HG03066 (cell line): ENCODE measurements at regions not wholly inside any gene's neighbourhood (a gene's known extent, or its start where the extent isn't known, plus 50 kb on each side); places are given as distances from the start of the nearest gene placed in this dataset.
"Not testable (repeated sequence)": the region's sequence is repeated elsewhere in the genome, so short reads cannot be mapped to it uniquely, and the experiment has no call there.

ENCODE experiments used
- ATAC-seq: cut with Tn5 transposase; IDR thresholded peaks from one replicate; pipeline ENCODE4 v1.9.1; 2021; ENCODE audit warnings: low read depth; ENCODE audit not compliant: unreplicated experiment

DNA sequence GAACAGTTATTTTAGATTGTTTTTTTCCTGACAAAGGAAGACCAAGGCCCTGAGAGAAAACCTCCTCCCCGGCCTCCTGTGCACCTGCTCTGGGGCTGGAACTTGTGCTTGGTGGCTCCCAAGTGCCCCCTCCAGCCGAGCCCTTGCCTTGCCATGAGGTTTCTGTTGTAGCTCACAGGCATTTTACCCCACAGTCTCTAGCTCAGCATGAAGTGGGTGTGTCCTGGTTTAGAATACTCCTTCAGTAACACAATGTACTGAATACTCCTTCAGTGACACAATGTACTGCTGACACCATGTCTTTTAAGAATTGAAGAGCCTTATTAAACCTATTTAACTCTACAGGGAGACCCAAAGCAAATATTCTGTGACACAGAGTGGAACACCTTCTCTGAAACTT, 116.1 kb downstream of the OR4M2 start:
- ATAC-seq, result not testable (repeated sequence)

DNA sequence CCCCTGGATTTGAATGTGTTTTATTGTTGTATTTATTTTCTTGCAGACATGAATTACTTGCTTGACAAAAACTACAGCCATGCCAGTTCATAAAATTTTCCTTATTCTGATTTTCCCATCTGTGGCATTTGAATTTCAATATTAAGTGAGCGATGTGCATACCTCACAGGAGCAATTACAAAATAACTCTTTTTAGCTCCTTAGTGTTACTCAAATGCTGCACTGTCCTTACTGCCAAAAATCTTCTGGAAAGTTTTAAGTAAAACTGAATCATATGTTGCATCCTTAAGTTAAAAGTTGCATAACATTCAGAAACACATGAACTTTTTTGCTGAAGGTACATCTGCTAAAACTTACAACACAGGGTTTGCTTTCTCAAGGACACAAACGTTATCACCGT, 120.1 kb downstream of the OR4M2 start:
- not testable (repeated sequence) for ATAC-seq

DNA sequence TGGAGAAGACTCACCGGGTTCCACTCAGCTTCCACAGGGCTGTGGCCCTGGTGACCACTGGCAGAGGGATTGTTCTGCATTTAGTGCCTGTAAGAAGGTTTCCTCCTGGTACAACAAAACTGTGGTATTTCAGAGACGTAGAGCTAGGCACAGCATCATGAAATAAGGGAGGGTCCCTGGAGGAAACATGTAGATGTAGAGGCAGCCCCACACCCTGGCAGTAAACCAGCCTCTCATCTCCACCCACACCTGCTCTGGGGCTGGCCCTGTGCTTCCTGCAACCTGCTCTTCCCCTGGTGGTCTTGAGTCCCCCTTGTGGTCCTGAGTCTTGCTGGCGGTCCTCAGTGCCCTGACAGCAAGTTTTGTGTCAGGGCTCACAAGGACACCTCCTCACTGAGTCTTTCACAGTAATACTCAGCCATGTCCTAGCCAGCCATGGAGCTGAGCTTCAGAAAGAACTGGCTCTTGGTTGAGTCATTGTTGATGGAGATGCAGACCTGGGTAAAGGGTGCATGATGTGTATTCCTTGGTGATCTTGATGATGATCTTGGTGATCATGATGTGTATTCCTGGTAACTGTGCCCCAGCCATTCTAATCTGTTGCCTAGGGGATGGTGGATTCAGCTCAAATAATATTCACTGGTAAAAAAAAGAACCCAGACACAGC, 121.8 kb downstream of the OR4M2 start:
- ATAC-seq, result not testable (repeated sequence)

DNA sequence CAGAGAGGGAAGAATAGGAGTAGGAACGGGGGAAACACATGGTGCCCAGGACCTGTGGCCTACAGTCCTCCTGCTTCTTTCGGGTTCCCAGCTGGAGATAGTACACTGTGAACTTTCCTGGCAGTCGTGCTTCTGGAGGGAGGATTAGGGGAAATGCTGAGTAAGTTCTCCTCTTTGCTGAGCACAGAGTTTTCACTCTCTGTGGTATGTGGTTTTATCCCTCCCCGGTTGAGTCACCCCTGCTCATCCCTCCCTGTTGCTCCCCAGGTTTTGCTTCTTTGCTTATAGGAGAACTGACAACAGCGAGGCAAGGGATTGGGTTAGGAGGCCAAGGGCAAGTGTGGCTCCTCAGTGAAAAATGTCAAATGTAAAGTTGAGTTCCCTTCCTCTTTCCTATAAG, 122.9 kb downstream of the OR4M2 start:
- not testable (repeated sequence) for ATAC-seq

DNA sequence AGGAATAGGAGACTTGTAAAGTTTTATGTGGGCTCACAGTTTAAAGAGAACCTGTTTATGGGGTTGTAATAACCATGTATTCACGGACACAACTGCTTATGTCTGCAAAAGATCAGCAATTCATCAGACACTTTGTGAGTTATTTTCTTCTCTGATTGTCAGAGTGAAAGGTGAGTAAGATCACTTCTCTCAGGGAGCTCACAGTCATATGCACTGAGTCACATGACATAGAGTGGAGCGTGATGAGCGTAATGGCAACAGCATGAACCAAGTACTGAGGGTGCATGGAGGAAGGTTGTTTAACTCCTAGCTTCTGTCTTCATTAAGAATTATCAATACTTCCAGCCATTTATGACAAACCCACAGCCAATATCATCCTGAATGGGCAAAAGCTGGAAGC, 128.8 kb downstream of the OR4M2 start:
- not testable (repeated sequence) for ATAC-seq

DNA sequence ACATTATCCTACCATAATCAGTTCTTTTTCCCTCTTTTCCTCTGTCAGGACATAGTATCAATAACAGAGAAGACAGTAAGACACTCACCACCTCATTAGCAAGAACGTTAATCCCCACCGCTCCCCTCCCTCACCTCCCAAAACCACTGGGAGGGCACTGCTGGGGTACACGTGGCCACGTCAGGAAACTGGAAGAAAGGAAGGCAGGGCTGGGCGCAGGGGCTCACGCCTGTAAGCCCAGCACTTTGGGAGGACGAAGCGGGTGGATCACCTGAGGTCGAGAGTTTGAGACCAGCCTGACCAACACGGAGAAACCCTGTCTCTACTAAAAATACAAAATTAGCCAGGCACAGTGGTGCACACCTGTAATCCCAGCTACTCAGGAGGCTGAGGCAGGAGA, 142.3 kb downstream of the OR4M2 start:
- not testable (repeated sequence) for ATAC-seq

DNA sequence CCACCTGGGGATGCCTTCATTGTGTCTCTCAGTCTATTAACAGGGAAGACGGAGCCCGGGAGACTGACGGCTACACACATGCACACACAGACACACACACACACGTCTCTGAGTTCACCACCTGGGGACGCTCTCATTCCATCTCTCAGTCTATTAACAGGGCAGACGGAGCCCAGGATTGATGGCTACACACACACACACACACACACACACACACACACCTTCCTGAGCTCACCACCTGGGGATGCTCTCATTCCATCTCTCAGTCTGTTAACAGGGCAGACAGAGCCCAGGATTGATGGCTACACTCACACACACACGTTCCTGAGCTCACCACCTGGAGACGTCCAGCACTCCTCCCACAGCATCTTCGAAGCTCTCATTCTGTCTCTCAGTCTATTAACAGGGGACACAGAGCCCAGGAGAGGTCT, 143.9 kb downstream of the OR4M2 start:
- ATAC-seq, result no peak

DNA sequence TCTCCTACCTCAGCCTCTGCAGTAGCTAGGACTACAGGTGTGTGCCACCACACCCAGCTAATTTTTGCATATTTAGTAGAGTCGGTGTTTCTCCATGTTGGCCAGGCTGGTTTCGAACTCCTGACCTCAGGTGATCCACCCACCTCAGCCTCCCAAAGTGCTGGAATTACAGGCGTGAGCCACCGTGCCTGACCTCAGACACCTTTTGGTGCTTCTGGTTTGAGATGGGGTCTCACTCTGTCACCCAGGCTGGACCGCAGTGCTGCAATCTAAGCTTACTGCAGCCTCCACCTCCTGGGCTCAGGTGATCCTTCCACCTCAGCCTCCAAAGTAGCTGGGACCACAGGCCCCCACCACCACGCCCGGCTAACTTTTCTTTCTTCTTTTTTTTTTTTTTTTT, 144.6 kb downstream of the OR4M2 start:
- ATAC-seq, result not testable (repeated sequence)

DNA sequence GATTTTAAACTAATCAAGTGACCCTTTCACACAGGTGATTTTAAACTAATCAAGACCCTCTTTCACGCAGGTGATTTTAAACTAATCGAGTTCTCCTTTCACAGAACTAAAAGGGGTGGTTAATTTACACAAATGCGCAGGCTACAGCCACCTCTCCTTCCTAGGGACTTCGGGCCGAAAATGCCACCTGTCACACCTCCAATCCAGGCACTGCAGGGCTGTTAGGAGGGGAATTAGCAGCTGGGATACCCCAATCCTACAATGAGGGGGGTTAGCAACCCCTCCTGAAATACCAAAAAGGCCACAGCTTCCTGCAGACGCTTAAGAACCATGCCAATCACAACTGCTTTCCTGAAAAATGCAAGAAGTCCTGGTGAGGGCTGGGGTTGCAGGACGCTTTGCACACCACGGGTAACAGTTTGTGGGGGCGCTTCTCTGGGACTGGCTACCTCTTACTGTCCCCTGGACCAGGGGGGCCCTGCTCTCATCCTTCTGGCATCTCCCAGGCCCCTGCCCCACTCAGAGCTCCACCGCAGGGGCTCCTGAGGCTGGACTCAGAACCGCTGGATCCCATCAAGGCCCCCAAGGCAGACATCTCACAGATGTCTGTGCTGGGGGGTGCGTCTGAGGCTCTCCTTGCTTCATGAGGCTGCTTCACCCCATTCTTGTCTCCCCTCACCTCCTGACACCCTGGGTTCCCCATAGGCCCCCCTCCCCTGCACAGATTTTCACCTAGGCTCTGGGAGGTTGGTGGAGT, 145.9 kb downstream of the OR4M2 start:
- ATAC-seq, result no peak

DNA sequence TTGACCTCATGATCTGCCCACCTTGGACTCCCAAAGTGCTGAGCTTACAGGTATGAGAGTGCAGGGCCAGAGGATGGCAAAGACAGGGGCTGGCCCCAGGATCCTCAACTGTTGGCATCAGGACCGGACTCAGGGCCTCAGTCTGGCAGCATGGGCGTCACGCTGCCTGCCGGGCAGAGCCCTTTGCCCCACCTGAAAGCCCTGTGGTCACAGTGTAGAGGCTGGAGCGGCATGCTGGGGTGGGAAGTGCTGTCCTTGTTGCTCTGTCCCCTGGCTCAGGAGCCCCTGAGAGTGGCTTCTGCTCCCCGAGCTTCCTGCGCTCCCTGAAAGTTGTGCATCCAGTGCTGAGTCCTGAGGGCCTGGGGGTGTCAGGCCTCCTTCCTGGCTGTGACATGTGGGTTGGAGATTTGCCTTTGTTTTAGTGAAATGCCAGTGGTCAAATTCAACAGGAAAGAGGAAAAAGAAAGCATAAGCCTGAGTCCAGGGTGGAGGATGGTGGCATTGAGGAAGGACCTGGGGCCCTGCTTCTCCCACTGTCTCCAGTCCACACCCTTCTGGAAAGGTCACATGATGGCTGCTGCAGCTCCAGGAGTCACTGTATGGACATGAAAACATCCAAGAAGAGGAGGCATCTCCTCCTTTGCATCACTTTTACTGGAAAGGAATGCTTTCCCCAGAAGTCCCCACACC, 147.2 kb downstream of the OR4M2 start:
- no peak for ATAC-seq

DNA sequence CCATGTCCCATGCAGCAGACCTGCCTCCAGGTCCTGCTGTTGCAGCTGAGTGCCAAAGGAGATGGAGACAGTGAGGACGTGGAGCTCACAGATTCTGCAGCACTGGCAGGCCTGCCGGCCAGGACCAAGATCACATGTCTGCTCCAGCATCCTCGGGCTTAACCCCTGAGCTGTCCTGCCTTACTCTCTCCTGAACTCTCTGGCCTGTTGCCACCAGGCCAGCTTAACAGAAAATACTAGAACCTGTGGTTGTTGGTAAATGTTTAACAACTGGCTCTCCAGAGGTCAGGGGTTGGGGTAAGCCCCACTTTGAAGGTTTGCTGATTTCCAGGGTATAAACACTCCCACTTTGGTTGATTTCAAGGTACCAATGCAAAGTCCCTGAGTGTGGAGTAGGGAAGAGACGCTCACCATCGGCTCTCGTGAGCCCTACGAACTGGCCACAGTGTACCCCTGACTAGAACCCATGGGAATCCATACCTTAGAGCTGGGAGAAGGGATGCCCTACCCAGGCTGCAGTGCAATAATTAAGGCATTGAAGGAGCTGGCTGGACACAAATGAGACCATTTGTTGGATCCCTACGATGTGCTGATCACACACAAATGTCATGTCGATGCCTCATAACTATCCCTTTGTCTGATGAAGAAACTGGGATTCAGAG, 147.9 kb downstream of the OR4M2 start:
- ATAC-seq, result no peak

DNA sequence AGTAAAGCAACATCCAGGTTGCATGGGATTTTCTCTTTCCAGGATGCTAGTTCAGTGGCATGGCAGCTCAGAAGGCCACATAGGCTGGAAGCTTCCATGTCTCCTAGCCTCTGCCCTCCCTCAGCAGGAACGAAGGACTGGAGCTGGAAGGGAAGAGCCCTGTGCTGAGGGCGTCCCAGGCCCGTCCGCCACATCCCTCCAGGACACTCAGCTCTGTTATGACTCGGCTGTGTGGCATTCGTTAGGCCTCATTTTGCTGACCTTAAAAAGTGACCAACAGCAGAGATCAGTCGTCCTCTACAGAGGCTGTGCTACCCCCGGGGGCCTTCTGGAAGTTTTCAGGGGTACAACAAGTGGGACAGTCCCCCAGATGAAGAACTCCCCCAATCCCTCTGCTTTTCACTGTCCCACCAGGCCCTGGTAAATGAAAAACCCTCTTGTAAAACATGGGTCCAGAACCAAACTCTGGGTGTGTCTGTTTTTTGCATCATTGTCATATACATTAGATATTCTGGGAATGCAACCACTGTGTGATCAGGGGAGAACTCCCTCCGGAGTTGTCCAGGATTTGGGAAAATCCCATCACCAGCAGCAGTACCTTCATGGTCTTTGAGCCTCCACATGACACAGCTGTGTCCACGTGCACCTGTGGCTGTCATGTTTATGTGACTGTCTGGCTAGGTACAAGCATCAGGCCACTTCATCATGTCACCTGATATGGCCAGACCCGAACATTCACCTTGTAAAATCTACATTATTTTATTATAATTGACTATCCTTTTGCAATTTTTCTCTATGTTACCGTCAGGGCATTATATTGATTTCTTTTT, 149.9 kb downstream of the OR4M2 start:
- no peak for ATAC-seq

DNA sequence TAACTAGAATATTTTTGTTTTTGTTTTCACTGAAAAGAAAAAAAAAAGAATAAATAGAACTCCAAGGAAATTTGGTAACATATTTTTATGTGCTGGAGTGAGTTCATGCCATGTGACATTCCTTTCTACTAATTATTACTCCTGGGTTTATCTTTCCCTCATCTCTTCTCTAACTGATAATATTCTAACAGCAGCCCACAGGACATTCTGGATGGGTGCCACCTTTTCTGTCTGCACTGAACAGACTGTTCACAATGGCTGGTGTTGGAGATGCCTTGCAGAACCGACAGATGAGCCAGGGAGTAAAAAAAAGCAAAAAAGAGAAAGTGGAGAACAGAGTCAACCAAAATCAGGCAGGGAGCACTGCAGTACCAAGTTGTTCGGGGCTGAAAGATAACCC, 151.3 kb downstream of the OR4M2 start:
- no peak for ATAC-seq

DNA sequence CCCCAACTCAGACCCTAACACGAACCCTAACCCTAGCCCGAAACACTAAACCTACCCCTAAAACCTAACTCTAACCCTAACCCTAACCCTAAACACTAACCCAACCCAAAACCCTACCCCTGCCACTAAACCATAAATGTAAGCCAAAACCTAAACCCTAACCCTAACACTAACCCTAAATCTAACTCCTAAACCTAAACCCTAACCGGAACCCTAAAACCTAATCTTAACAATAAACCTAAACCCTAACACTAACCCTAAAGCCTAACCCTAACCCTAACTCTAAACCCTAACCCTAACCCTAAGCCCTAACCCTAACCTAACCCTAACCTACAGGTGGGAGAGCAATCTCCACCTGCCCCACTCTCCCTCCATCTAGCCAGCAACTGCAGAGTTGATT, 152.3 kb downstream of the OR4M2 start:
- no peak for ATAC-seq

DNA sequence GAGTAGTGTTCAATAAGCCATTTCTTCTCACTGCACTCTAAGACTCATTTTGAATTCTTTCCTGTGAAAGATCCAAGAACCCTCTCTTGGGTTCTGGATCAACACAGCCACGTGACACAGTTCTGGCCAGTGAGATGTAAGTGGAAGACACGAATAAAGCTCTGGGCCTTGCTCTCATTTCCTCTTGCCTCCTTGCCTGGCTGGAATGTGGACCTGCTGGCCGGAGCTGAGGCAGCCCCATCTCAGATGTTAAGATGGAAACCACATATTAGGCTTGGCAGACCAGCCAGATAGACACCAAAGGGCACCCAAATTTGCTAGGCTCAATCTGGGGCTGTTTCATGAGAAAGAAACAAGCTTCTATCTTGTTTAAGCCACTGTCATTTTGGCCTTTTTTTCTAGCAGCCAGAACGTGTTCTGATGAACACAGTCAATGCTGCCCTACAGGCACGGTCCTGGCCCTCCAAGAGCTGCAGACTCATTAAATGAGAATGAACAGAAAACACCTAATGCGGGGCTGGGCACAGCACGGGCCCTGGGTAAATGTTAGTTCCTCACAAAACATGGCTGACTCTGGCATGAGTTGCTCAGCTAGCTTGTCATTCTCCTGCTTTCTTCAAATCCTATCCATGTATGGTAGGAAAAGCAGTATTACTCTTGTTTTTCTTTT, 155.1 kb downstream of the OR4M2 start:
- ATAC-seq, result not testable (repeated sequence)

DNA sequence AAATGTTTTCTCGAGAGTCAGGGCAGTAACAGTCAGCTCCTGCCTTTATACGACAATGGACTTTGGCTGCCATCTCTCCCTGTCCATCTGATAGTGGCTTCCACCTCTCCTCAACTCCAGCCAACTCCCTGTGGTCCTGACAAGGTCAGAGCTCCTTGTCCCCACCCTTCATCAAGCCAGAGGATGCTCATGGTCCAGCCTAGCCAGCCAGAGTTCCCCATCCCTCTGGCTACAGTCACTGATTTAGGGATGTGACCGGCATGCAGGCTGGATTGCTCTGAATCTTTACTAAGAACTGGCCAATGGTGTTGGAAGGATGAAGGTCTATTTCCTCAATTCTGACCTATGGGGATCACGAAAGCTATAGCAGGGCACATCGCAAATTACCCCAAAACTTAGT, 156.1 kb downstream of the OR4M2 start:
- no peak for ATAC-seq

DNA sequence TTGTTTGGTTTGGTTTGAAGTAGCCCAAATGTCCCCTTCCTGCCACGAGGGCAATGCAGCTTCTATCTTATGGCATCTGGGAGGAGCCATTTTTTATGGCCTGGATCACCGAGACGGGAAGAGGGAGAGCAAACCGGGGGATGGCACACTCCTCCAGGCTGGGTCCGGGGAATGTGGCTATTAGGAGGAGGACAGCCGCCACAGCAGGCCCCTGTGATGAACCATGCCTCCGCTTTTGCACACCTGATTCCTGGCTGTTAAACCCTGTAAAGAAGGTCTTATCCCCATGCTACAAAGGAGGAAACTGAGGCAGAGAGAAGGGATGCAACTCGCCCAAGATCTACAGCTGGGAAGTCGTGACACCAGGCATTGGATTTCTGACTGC, 157.6 kb downstream of the OR4M2 start:
- no peak for ATAC-seq

DNA sequence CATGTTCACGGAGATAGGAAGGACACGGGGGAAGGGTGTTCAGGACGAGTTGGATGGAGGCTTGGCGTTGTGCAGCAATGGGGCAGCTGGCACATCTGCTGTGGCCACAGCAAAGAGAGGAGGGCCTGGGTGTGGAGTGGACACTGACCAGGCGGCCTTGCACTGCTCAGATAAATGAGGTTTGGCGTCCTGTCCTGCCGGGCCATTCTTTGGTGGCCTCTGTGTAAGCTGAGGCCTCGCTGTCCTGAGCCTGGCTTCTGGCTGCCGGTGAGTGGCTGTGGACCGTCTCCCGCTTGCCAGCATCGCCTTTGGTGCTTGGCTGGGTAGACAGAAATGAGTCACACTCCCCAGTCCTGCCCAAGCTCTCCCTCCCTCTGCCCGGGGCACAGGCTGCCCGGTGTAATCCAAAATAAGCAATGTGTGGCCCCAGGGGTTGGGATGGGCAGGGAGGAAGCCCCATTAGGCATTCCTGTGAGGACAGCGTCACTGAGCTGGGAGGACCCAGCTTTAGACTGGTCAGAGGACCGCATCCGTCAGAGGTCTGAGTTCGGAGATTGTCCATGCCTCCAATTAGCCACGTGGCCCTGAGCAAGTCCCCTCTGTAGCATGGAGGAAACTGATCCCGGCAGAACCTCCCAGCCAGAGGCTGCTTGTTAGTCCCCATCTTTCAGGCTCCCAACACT, 158.1 kb downstream of the OR4M2 start:
- ATAC-seq, result not testable (repeated sequence)
